ENCODE measurements at regions not wholly inside any gene's neighbourhood (a gene's known extent, or its start where the extent isn't known, plus 50 kb on each side); places are given as distances from the start of the nearest gene placed in this dataset.

DNA sequence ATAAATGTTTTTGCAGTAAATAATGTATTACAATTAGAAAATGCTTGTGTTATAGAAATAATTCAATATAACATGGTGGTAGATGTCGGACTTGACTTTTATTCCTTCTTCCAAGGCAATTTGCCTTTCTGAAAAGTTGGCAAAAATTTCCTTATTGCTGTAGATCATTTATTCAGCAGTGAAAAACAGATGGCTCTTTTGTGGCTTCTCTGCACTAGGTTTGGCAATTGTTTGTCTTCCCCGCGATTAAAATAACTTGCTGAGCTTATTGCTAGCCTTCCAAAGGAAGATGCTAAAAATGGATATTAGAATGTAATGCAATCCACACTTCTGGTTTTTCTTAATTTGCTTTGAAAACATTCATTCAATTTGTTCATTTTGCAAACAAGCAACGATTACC, 1977.9 kb upstream of the ADGRL3 start:
- Histone ChIP-seq H3K9me3 (ENCODE audit: insufficient read depth, low read depth, low read length) (no peaks in the 10 kb centered on the region), H2AFZ (ENCODE audit: low read depth, low read length) (no peak overlapping the region), H3K9ac (ENCODE audit: low read length) (no peak overlapping the region), H3K27me3 (ENCODE audit: insufficient read depth, low read length) (no peaks in the 10 kb centered on the region), H3K27ac (ENCODE audit: low read depth, low read length) (no peak overlapping the region), H3K4me1 (ENCODE audit: insufficient read depth, low read length) (no peaks in the 10 kb centered on the region), H3K79me2 (ENCODE audit: insufficient read depth, low read length) (no peaks in the 10 kb centered on the region), H4K20me1 (ENCODE audit: insufficient read depth, low read length) (no peaks in the 10 kb centered on the region), H3K4me3 (ENCODE audit: insufficient read depth, low read depth, low read length) (no peak overlapping the region), H3K36me3 (ENCODE audit: insufficient read depth, low read length) (no peaks in the 10 kb centered on the region), H3K4me2 (ENCODE audit: low read length) (no peak overlapping the region)
- no peak for FAIRE-seq
- no peaks in the 10 kb centered on the region for H3K9me3 Mint-ChIP-seq (ENCODE audit: unreplicated experiment)
- H3K27me3 Mint-ChIP-seq (ENCODE audit: low read depth, unreplicated experiment): no peaks in the 10 kb centered on the region
- no peaks in the 10 kb centered on the region for H3K4me1 Mint-ChIP-seq (ENCODE audit: low read depth, unreplicated experiment)
- TF ChIP-seq, protein P1, sequence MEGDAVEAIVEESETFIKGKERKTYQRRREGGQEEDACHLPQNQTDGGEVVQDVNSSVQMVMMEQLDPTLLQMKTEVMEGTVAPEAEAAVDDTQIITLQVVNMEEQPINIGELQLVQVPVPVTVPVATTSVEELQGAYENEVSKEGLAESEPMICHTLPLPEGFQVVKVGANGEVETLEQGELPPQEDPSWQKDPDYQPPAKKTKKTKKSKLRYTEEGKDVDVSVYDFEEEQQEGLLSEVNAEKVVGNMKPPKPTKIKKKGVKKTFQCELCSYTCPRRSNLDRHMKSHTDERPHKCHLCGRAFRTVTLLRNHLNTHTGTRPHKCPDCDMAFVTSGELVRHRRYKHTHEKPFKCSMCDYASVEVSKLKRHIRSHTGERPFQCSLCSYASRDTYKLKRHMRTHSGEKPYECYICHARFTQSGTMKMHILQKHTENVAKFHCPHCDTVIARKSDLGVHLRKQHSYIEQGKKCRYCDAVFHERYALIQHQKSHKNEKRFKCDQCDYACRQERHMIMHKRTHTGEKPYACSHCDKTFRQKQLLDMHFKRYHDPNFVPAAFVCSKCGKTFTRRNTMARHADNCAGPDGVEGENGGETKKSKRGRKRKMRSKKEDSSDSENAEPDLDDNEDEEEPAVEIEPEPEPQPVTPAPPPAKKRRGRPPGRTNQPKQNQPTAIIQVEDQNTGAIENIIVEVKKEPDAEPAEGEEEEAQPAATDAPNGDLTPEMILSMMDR (IDR thresholded peaks at IDR 0.05; ENCODE audit: insufficient read depth, low read depth, low read length): no peak
- TF ChIP-seq EZH2 (IDR thresholded peaks at IDR 0.05; ENCODE audit: insufficient read depth, low read length): no peak
- H3K4me3 Mint-ChIP-seq (ENCODE audit: unreplicated experiment): no peak overlapping the region
- no peaks in the 10 kb centered on the region for H3K36me3 Mint-ChIP-seq (ENCODE audit: low read depth, unreplicated experiment)
- H3K27ac Mint-ChIP-seq (ENCODE audit: unreplicated experiment): no peak overlapping the region
- no peak for DNase-seq (ENCODE audit: low read depth)

DNA sequence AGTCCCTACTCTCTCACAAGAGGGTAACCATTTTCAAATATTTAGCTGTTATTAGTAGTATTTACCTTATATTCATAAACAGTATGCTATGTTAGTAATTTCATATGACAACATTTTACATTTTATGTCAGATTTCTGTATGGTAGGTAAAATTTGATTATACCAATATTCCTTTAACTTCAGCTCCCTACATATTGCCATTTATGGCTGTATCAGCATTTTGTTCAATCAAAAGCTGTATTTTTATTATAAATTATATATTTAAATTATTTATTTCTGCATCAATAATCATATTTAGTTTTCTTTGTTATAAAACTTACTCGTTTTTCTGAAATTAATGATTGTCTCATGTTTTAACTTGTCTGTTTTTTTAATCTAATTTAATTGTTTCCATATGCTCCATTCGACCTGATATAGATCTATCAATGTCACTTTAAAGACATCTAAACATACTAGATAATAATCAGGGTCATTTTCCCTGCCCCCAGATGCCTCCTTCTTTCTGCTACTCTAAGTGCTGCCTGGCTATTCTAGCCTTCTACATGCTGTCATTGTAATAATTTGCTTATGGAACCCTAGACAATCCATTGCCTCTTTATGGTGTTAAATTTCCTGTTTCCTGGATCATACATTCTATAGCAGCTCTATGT, 1976.7 kb upstream of the ADGRL3 start:
- H2AFZ ChIP-seq (ENCODE audit: low read depth, low read length): no peak overlapping the region
- no peaks in the 10 kb centered on the region for H3K27me3 ChIP-seq (ENCODE audit: insufficient read depth, low read length)
- H3K4me3 Mint-ChIP-seq (ENCODE audit: unreplicated experiment): no peak overlapping the region
- H3K36me3 Mint-ChIP-seq (ENCODE audit: low read depth, unreplicated experiment): no peaks in the 10 kb centered on the region
- H3K27ac Mint-ChIP-seq (ENCODE audit: unreplicated experiment): no peak overlapping the region
- H3K4me1 ChIP-seq (ENCODE audit: insufficient read depth, low read length): no peaks in the 10 kb centered on the region
- no peaks in the 10 kb centered on the region for H3K4me1 Mint-ChIP-seq (ENCODE audit: low read depth, unreplicated experiment)
- H3K27me3 Mint-ChIP-seq (ENCODE audit: low read depth, unreplicated experiment): no peaks in the 10 kb centered on the region
- H3K9ac ChIP-seq (ENCODE audit: low read length): no peak overlapping the region
- H3K27ac ChIP-seq (ENCODE audit: low read depth, low read length): no peak overlapping the region
- H3K9me3 Mint-ChIP-seq (ENCODE audit: unreplicated experiment): no peaks in the 10 kb centered on the region
- H3K4me2 ChIP-seq (ENCODE audit: low read length): no peak overlapping the region
- no peak for FAIRE-seq
- no peak overlapping the region for H3K4me3 ChIP-seq (ENCODE audit: insufficient read depth, low read depth, low read length)
- H4K20me1 ChIP-seq (ENCODE audit: insufficient read depth, low read length): no peaks in the 10 kb centered on the region
- H3K36me3 ChIP-seq (ENCODE audit: insufficient read depth, low read length): no peaks in the 10 kb centered on the region
- no peaks in the 10 kb centered on the region for H3K79me2 ChIP-seq (ENCODE audit: insufficient read depth, low read length)
- H3K9me3 ChIP-seq (ENCODE audit: insufficient read depth, low read depth, low read length): no peaks in the 10 kb centered on the region
- DNase-seq (ENCODE audit: low read depth): no peak
- TF ChIP-seq, protein P1 (IDR thresholded peaks at IDR 0.05; ENCODE audit: insufficient read depth, low read depth, low read length): no peak
- TF ChIP-seq EZH2 (IDR thresholded peaks at IDR 0.05; ENCODE audit: insufficient read depth, low read length): no peak

DNA sequence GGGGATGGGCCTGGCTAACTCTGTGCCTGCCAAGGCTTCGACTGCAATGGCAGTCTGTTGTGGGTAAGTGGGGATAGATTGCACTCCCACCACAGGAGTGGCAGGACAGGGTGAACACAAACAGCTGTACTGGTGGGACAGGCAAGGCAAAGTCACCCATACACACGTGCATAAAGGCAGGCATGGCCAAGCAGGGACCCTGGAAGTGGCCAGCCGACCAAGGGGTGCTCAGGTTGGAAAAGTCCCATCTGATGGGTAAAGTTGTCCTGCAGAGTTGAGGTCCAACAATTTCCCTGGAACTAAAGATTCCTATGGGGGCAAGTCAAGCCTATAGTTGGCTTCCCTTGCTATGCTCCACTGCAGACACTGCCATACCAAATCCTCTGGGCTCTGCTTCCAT, 1961.9 kb upstream of the ADGRL3 start:
- no peaks in the 10 kb centered on the region for H3K27me3 Mint-ChIP-seq (ENCODE audit: low read depth, unreplicated experiment)
- H3K4me1 ChIP-seq (ENCODE audit: insufficient read depth, low read length): no peaks in the 10 kb centered on the region

More for the DNA sequence above, 1961.9 kb upstream of the ADGRL3 start:
- H3K27ac Mint-ChIP-seq (ENCODE audit: unreplicated experiment): no peak overlapping the region
- FAIRE-seq (no peak), DNase-seq (ENCODE audit: low read depth) (no peak)
- H3K9me3 ChIP-seq (ENCODE audit: insufficient read depth, low read depth, low read length): peaks cover 3% of the 10 kb centered on the region
- no peak overlapping the region for H3K4me3 Mint-ChIP-seq (ENCODE audit: unreplicated experiment)
- H3K9me3 Mint-ChIP-seq (ENCODE audit: unreplicated experiment): peaks cover 2% of the 10 kb centered on the region
- no peak overlapping the region for H3K9ac ChIP-seq (ENCODE audit: low read length)
- no peaks in the 10 kb centered on the region for H3K36me3 ChIP-seq (ENCODE audit: insufficient read depth, low read length)
- no peak overlapping the region for H3K4me2 ChIP-seq (ENCODE audit: low read length)
- H2AFZ ChIP-seq (ENCODE audit: low read depth, low read length): no peak overlapping the region
- no peak overlapping the region for H3K4me3 ChIP-seq (ENCODE audit: insufficient read depth, low read depth, low read length)
- H3K79me2 ChIP-seq (ENCODE audit: insufficient read depth, low read length): no peaks in the 10 kb centered on the region
- H4K20me1 ChIP-seq (ENCODE audit: insufficient read depth, low read length): no peaks in the 10 kb centered on the region
- H3K27ac ChIP-seq (ENCODE audit: low read depth, low read length): no peak overlapping the region
- no peaks in the 10 kb centered on the region for H3K36me3 Mint-ChIP-seq (ENCODE audit: low read depth, unreplicated experiment)
- H3K27me3 ChIP-seq (ENCODE audit: insufficient read depth, low read length): no peaks in the 10 kb centered on the region
- TF ChIP-seq EZH2 (IDR thresholded peaks at IDR 0.05; ENCODE audit: insufficient read depth, low read length): no peak
- TF ChIP-seq, protein P1 (IDR thresholded peaks at IDR 0.05; ENCODE audit: insufficient read depth, low read depth, low read length): no peak
- no peaks in the 10 kb centered on the region for H3K4me1 Mint-ChIP-seq (ENCODE audit: low read depth, unreplicated experiment)

All from astrocyte (in vitro differentiated cells and primary cell).